Raji (cell line): ENCODE measurements at regions not wholly inside any gene's neighbourhood (a gene's known extent, or its start where the extent isn't known, plus 50 kb on each side); places are given as distances from the start of the nearest gene placed in this dataset.

Experiments
- POLR2A ChIP-seq: IDR thresholded peaks from 2 replicates; pipeline ENCODE4 v1.6.1; 2011; ENCODE audit warnings: low read depth, low read length, control low read depth; ENCODE audit not compliant: insufficient read depth

GRCh38 chr12:89906178-89906577, 197.5 kb upstream of the ATP2B1 start:
- TF ChIP-seq POLR2A, result no peak

DNA sequence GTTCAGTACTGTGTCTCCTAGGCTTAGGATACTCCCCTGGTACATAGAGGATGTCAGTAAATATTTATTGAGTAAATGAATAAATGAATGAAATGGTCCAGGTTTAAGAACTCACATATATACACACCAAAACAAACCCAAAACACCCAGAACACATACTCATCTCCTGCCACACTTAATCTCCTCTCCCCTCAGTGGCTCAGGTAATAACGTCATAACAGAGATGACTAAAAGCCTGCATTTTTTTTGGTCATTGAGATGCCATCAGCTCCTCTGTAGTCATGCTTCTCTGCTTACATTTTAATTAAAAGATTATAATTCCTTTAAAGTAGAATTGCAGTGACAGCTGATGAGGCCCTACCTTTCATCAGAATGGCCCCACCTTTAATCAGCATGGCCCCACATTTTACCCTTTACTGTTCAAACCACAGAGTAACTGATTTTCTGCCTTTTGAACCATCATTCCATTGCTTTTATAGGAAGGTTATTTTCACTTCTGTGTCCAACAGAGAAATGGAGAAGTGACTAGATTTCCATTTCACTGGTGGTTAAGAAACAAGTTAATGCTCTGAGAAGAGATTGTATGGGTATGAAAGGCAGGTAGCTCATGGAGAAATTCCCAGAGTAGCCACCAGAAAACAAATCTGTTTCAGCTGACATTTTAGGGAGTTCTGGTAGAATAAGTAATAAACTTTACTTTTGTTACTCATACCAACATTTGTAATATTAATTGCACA, 193.4 kb upstream of the ATP2B1 start:
- TF ChIP-seq POLR2A, result no peak

GRCh38 chr12:89901319-89901718, 192.7 kb upstream of the ATP2B1 start:
- no peak for TF ChIP-seq POLR2A

GRCh38 chr12:89899651-89900050, 191.0 kb upstream of the ATP2B1 start:
- TF ChIP-seq POLR2A, result no peak

GRCh38 chr12:89895591-89895990, 187.0 kb upstream of the ATP2B1 start:
- no peak for TF ChIP-seq POLR2A

GRCh38 chr12:89895101-89895500, 186.5 kb upstream of the ATP2B1 start:
- no peak for TF ChIP-seq POLR2A

DNA sequence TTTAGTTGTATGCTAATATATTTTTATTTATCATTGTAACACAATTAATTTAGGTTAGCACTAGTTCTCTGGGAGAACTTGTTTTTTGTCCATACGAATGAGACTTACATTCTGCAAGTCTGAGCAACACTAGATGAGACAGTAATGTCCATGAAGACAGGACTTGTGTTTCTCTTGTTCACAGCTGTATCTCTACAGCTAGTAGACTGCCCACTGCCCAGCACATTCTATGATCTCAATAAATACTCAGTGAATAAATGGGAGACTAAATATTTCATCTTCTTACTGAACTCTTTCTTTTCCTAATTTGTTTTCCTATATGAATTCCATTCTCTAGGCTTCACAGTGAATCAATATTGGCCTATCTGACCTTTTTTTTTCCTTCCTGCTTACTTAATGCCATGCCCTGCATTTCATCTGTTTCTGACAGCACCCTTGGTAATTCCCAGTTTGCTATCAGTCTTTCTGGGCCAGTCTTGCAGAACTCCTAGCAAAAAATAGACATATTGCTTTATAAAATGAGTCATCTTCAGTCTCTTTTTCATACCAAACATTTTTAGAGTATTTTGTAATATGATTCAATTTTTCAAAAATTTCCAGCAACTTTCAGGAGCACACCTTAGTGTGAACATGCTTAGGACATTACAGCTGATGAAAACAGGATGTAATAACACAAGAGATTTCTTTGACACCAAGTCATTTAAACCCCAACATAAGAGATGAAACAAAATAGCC, 185.5 kb upstream of the ATP2B1 start:
- no peak for TF ChIP-seq POLR2A

DNA sequence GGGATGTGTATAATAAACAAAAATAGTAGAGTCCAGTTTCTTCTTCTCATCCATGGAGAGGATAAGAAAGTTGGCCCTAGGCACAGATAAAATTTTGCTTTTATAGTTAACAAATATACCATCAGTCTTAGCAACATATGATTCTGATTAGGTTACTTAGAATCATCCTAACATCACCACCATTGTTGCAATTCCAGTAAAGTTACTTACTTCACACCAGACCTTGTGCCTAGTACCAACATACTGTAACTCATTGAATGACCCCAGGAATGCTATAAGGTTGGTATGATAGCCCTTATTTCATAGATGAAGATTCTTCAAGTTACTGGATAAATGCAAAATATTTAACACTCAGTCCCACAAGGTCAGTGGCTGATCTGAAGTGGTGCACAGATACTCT, 183.8 kb upstream of the ATP2B1 start:
- no peak for TF ChIP-seq POLR2A

DNA sequence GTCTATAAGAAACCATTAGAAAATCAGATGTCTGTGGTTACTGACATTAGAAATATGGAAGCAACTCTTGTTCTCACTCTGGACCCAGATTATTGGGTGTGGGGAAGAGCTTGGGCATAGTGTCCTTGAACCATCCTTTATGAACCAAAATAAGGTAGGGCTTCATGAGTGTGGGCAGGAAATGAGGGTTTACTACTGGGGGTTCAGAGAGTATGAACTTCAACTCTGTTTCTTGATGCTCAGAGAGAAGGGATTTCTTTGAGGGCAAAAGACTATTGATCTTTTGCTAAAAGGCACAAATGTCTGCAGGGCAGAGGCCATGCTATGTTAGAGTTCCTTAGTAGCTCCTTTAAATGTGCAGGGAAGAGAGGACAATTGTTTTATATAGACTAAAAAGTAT, 183.3 kb upstream of the ATP2B1 start:
- TF ChIP-seq POLR2A, result no peak

GRCh38 chr12:89890161-89890560, 181.5 kb upstream of the ATP2B1 start:
- no peak for TF ChIP-seq POLR2A

- TF ChIP-seq POLR2A, result no peak
Measured at GRCh38 chr12:89889062-89889461, 180.4 kb upstream of the ATP2B1 start.

GRCh38 chr12:89884952-89885351, 176.3 kb upstream of the ATP2B1 start:
- no peak for TF ChIP-seq POLR2A

DNA sequence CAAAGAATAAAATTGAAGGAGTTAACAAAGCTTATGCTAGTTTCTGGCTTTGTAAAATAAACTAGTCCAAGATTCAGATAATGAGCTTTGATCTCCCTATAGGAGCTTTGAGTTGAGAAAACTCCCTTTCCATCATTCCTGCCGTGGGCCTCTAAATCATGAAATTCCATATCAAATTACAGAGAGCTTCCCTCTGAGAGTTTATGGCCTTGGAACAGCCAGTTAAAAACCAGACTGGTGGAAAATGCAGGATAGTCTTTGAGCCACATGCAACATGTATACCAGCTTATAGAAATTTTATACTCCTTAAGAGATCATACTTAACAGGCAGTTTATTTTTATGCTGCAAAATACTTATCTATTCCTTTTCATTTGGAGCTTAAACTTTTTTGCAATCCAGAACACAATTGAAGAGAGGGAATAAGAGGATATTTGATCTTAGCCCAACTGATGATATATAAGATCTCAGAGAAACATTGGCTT, 175.8 kb upstream of the ATP2B1 start:
- TF ChIP-seq POLR2A, result no peak

GRCh38 chr12:89883630-89884389, 175.2 kb upstream of the ATP2B1 start:
- no peak for TF ChIP-seq POLR2A

DNA sequence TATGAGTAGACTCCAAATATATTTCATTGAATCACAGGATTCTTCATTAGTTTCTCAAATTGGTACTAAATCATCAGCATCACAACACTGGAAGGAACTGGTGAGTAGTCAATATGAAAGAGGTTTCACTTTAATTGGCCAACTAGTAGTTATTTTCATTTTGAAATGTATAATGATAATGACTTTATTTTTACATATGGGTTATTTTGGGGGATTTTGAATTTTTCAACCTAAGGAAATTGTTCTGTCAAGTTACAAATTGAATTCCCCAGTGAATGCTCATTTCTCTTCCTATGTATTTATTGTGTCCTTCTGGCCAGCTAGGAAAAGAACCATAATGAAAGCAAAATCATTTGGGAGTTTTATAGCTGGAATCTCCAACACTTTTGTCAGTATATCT, 174.2 kb upstream of the ATP2B1 start:
- no peak for TF ChIP-seq POLR2A

DNA sequence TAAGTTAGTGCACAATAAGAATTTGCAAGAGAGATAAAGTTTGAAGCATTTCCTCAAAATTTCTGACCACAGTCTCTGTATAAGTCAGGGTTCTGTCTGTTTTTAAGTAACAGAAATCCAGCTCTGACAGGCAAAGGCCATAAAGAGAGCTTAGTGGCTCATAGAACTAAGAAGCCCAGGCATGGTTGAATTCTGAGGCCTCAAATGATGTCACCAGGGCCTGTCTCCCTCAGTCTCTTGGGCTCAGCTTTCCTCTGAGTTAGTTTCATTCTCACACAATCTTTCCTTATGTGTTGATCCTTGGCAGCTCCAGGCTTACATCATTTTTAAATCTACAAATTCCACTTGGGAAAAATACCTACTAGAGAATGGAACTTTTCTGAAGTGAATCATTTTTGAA, 173.4 kb upstream of the ATP2B1 start:
- TF ChIP-seq POLR2A, result no peak
